Activated CD8-positive, alpha-beta T cell treated with anti-CD3 and anti-CD28 coated beads, Interleukin-2, amount 10 ng/mL, durations not matched to agents 7 days and 5 days (primary cell): ENCODE measurements at regions not wholly inside any gene's neighbourhood (a gene's known extent, or its start where the extent isn't known, plus 50 kb on each side); places are given as distances from the start of the nearest gene placed in this dataset.
"Not testable (repeated sequence)": the region's sequence is repeated elsewhere in the genome, so short reads cannot be mapped to it uniquely, and the experiment has no call there.

Experiments
- ATAC-seq: fragments of 150-1000 bp; cut with Tn5 transposase; one replicate; pipeline ENCODE4 v1.10.0; 2021; ENCODE audit warnings: moderate library complexity
- CTCF ChIA-PET: fragments of 350-600 bp; sonication (Branson Sonifier 250); formaldehyde crosslinking; loops from one replicate; lab custom pipeline; 2021; ENCODE audit warnings: antibody characterized with exemption; lab: Charles Lee
- POLR2A ChIA-PET: fragments of 350-600 bp; sonication (Branson Sonifier 250); formaldehyde crosslinking; loops from one replicate; lab custom pipeline; 2021; ENCODE audit warnings: antibody characterized with exemption; lab: Charles Lee
- DNase-seq: peaks from one replicate; pipeline ENCODE4 v3.0.0-alpha.2; 2020
- H3K27ac Mint-ChIP-seq: one replicate; pipeline ENCODE4 v1.8.0; 2021; ENCODE audit warnings: mild to moderate bottlenecking, mixed read lengths
- H3K27me3 Mint-ChIP-seq: one replicate; pipeline ENCODE4 v1.8.0; 2021; ENCODE audit warnings: low read depth, mixed read lengths
- H3K36me3 Mint-ChIP-seq: one replicate; pipeline ENCODE4 v1.8.0; 2021; ENCODE audit warnings: low read depth, mixed read lengths
- H3K4me1 Mint-ChIP-seq: one replicate; pipeline ENCODE4 v1.8.0; 2021; ENCODE audit warnings: low read depth, mixed read lengths
- H3K4me3 Mint-ChIP-seq: one replicate; pipeline ENCODE4 v1.8.0; 2021; ENCODE audit warnings: mild to moderate bottlenecking, mixed read lengths
- H3K9me3 Mint-ChIP-seq: one replicate; pipeline ENCODE4 v1.8.0; 2022; ENCODE audit warnings: mixed read lengths; ENCODE audit not compliant: insufficient read depth

DNA sequence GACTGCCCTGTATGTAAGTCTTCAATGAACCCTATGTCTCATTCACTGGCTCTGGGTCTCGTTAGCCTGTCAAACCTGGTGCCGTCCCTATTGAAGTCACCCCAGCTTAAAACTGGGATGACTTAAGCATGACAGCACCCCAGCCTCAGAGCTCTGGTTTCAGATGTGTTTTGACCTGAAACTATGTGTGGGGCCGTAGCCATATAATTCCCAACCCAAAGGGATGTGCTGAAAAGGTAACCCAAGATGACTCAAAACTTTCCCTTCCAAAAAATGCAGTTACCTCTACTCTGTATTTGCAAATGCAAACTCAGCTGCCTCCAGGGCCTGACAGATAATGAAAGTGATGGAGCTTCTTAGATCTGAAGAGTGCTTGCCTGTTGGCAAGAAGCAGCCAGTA lies 478.3 kb upstream of the ERCC4 start:
- ATAC-seq: no peak
- no peaks in the 10 kb centered on the region for H3K4me1 Mint-ChIP-seq
- H3K4me3 Mint-ChIP-seq: no peak overlapping the region
- no peak overlapping the region for H3K27ac Mint-ChIP-seq
- no peaks in the 10 kb centered on the region for H3K9me3 Mint-ChIP-seq
- H3K36me3 Mint-ChIP-seq: no peaks in the 10 kb centered on the region
- POLR2A ChIA-PET: no interaction called here
- CTCF ChIA-PET: no interaction called here
- no peaks in the 10 kb centered on the region for H3K27me3 Mint-ChIP-seq
- DNase-seq: no peak

GRCh38 chr16:13448346-13448745 lies 471.6 kb upstream of the ERCC4 start:
- Mint-ChIP-seq H3K36me3 (no peaks in the 10 kb centered on the region), H3K27ac (no peak overlapping the region), H3K9me3 (no peaks in the 10 kb centered on the region), H3K27me3 (no peaks in the 10 kb centered on the region), H3K4me1 (no peaks in the 10 kb centered on the region), H3K4me3 (no peak overlapping the region)
- no peak for ATAC-seq
- CTCF ChIA-PET: no interaction called here
- DNase-seq: no peak
- POLR2A ChIA-PET: no interaction called here

- H3K4me1 Mint-ChIP-seq: no peaks in the 10 kb centered on the region
- H3K27me3 Mint-ChIP-seq: no peaks in the 10 kb centered on the region
- POLR2A ChIA-PET: no interaction called here
- no peak overlapping the region for H3K4me3 Mint-ChIP-seq
- CTCF ChIA-PET: interaction anchor here (1.5 to 2.2 kb wide), 2 partner anchors 15 to 1358 kb away, joined by 3 to 9 read pairs; no protein-coding TSS in a partner anchor
- H3K9me3 Mint-ChIP-seq: no peaks in the 10 kb centered on the region
- ATAC-seq (no peak), DNase-seq (no peak)
- H3K36me3 Mint-ChIP-seq: no peaks in the 10 kb centered on the region
- no peak overlapping the region for H3K27ac Mint-ChIP-seq
Measured at GRCh38 chr16:13453325-13453724, 466.6 kb upstream of the ERCC4 start.

DNA sequence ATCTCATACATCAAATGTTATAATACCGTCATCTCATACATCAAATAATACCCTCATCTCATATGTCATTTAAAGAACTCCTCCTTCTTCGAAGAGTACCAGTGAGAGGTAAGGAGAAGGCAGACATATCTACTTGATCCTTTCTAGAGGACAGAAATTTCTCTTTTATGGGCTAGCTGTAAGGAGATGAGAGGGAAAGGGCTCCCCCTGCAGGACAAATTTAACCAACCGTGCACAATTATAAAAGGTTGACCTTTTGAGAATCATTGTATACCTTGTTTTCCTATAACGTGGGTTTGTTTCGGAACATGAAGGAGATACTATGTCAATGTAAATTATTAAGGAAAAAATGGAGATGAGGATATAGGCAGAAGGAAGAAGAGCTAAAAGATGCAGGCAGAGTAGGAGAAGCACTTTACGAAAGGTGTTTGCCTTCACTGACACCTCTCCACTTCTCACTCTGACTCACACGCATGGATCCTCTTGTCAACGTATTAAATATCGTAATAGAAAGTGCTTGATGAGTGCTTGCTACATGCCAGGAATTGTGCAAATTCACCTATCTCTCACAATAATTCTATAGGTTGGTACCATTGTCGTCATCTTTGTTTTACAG lies 465.9 kb upstream of the ERCC4 start:
- Mint-ChIP-seq H3K27ac (no peak overlapping the region), H3K4me1 (no peaks in the 10 kb centered on the region), H3K27me3 (no peaks in the 10 kb centered on the region), H3K4me3 (no peak overlapping the region), H3K36me3 (no peaks in the 10 kb centered on the region), H3K9me3 (no peaks in the 10 kb centered on the region)
- CTCF ChIA-PET: interaction anchor here (0.8 to 2.2 kb wide), 3 partner anchors 16 to 1359 kb away, joined by 3 to 9 read pairs (median 3); no protein-coding TSS in a partner anchor
- DNase-seq (peak; percentile 23), ATAC-seq (no peak)
- POLR2A ChIA-PET: no interaction called here

DNA sequence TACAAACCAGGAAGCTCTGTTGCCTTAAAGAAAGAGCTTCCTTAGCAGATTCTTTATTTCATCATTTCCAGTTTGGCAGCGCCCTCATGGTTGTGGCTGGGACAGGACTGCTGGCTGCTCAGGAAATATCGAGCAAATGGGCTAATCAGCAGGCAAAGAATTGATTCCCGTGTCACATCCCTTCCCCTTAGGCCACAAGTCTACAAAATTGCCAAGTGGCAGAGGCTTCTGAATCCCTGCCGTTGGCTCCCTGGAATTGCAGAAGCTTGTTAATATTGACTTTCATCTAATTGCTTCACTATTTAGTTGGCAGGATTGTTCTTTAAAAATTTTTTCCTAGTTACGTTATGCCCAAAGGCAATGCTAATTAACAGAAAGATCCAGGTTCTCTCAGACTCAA lies 456.3 kb upstream of the ERCC4 start:
- no peaks in the 10 kb centered on the region for H3K4me1 Mint-ChIP-seq
- no peak for DNase-seq
- ATAC-seq: no peak
- no peaks in the 10 kb centered on the region for H3K36me3 Mint-ChIP-seq
- H3K4me3 Mint-ChIP-seq: no peak overlapping the region
- no peak overlapping the region for H3K27ac Mint-ChIP-seq
- ChIA-PET POLR2A (no interaction called here), CTCF (no interaction called here)
- no peaks in the 10 kb centered on the region for H3K9me3 Mint-ChIP-seq
- no peaks in the 10 kb centered on the region for H3K27me3 Mint-ChIP-seq

DNA sequence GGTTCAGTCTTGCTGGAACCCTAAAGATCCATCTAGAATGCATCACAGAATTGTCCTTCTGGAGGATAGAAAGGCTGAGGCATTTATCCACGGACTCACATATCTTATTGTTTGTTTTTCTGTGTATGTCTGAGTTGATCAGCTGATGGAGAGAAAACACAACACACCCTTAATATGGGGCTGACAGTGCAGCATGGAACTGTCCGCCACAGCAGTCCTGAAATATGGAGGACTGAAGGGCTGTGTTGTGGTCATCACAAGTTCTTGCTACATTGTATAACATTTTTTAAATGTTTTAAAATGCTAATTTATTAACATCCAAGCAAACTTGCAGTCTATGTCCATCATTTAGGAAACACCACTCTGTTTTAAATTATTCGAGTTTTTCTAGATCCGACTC lies 448.9 kb upstream of the ERCC4 start:
- no peaks in the 10 kb centered on the region for H3K27me3 Mint-ChIP-seq
- ATAC-seq (no peak), DNase-seq (no peak)
- no peaks in the 10 kb centered on the region for H3K4me1 Mint-ChIP-seq
- peaks cover 6% of the 10 kb centered on the region for H3K9me3 Mint-ChIP-seq
- ChIA-PET POLR2A (no interaction called here), CTCF (interaction anchor here (1.5 kb wide), 1 partner anchor 17 kb away, joined by 3 read pairs; no protein-coding TSS in a partner anchor)
- H3K27ac Mint-ChIP-seq: no peak overlapping the region
- no peak overlapping the region for H3K4me3 Mint-ChIP-seq
- H3K36me3 Mint-ChIP-seq: no peaks in the 10 kb centered on the region

- ChIA-PET POLR2A (no interaction called here), CTCF (no interaction called here)
- ATAC-seq: no peak
- Mint-ChIP-seq H3K27me3 (no peaks in the 10 kb centered on the region), H3K4me3 (no peak overlapping the region), H3K4me1 (no peaks in the 10 kb centered on the region), H3K36me3 (no peaks in the 10 kb centered on the region), H3K27ac (no peak overlapping the region), H3K9me3 (no peaks in the 10 kb centered on the region)
- no peak for DNase-seq
Measured at GRCh38 chr16:13478991-13479390, 441.0 kb upstream of the ERCC4 start.

- H3K4me1 Mint-ChIP-seq: no peaks in the 10 kb centered on the region
- ATAC-seq: no peak
- H3K4me3 Mint-ChIP-seq: no peak overlapping the region
- ChIA-PET POLR2A (no interaction called here), CTCF (no interaction called here)
- no peak for DNase-seq
- H3K27ac Mint-ChIP-seq: no peak overlapping the region
- no peaks in the 10 kb centered on the region for H3K9me3 Mint-ChIP-seq
- no peaks in the 10 kb centered on the region for H3K27me3 Mint-ChIP-seq
- H3K36me3 Mint-ChIP-seq: no peaks in the 10 kb centered on the region
Measured at GRCh38 chr16:13479549-13479948, 440.4 kb upstream of the ERCC4 start.

DNA sequence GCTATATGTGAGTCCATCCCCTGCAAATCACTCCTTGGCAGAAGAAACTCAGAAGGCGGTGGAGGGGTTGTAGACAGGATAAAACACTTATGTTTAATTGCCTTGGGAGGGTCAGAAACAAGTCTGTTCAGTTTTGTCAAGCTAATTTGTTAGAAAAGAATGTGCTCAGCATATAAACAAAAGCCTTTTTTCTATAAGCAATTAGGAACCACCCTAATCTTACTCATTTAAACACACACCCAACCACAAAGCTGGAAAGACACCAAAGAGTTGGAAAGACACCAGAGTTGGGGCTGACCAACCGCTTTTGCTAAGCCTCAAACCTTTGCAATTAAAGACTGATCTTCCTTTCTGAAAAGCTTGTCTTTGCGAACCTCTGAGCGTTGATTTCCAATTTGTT lies 439.2 kb upstream of the ERCC4 start:
- H3K27ac Mint-ChIP-seq: no peak overlapping the region
- POLR2A ChIA-PET: no interaction called here
- H3K4me3 Mint-ChIP-seq: no peak overlapping the region
- no peaks in the 10 kb centered on the region for H3K9me3 Mint-ChIP-seq
- CTCF ChIA-PET: no interaction called here
- ATAC-seq (no peak), DNase-seq (no peak)
- no peaks in the 10 kb centered on the region for H3K4me1 Mint-ChIP-seq
- no peaks in the 10 kb centered on the region for H3K36me3 Mint-ChIP-seq
- H3K27me3 Mint-ChIP-seq: no peaks in the 10 kb centered on the region

GRCh38 chr16:13483121-13483520 lies 436.8 kb upstream of the ERCC4 start:
- ATAC-seq (no peak), DNase-seq (no peak)
- Mint-ChIP-seq H3K36me3 (no peaks in the 10 kb centered on the region), H3K27me3 (no peaks in the 10 kb centered on the region), H3K4me3 (no peak overlapping the region), H3K4me1 (no peaks in the 10 kb centered on the region), H3K27ac (no peak overlapping the region), H3K9me3 (peaks cover 3% of the 10 kb centered on the region)
- POLR2A ChIA-PET: no interaction called here
- CTCF ChIA-PET: no interaction called here

DNA sequence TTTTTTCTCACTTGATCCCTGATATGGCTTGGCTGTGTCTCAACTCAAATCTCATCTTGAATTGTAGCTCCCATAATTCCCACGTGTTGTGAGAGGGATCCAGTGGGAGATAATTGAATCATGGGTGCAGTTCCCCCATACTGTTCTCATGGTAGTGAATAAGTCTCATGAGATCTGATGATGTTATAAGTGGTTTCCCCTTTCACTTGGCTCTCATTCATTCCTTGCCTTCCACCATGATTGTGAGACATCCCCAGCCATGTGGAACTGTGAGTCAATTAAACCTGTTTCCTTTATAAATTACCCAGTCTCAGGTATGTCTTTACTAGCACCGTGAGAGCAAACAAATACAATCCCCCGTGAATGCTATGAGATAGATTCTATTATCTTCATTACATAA lies 430.5 kb upstream of the ERCC4 start:
- CTCF ChIA-PET, H3K4me1 Mint-ChIP-seq, H3K4me3 Mint-ChIP-seq, H3K27ac Mint-ChIP-seq, DNase-seq, H3K9me3 Mint-ChIP-seq, POLR2A ChIA-PET, H3K27me3 Mint-ChIP-seq, H3K36me3 Mint-ChIP-seq, ATAC-seq: not testable (repeated sequence)

GRCh38 chr16:13492046-13492445 lies 427.9 kb upstream of the ERCC4 start:
- Mint-ChIP-seq H3K27me3 (no peaks in the 10 kb centered on the region), H3K4me3 (no peak overlapping the region), H3K4me1 (no peaks in the 10 kb centered on the region), H3K36me3 (no peaks in the 10 kb centered on the region), H3K9me3 (peaks cover 2% of the 10 kb centered on the region), H3K27ac (no peak overlapping the region)
- no peak for DNase-seq
- ATAC-seq: no peak
- CTCF ChIA-PET: no interaction called here
- POLR2A ChIA-PET: no interaction called here
